RWPE2 (cell line): ENCODE measurements at regions not wholly inside any gene's neighbourhood (a gene's known extent, or its start where the extent isn't known, plus 50 kb on each side); places are given as distances from the start of the nearest gene placed in this dataset.

Experiments
- ATAC-seq: fragments of 200-7000 bp; cut with Tn5 transposase; 3 replicates; pipeline ENCODE4 v1.9.1; 2021; ENCODE audit warnings: low read depth
- DNase-seq: peaks from one replicate; pipeline ENCODE4 v3.0.0-alpha.2; 2020; ENCODE audit warnings: low spot score
- H3K27ac ChIP-seq: fragments of 450-650 bp; 2 replicates; pipeline ENCODE4 v1.5.1; 2017; ENCODE audit warnings: mild to moderate bottlenecking; ENCODE audit not compliant: poor library complexity, severe bottlenecking
- H3K27me3 ChIP-seq: fragments of 250-450 bp; sonication (Bioruptor Pico); 2 replicates; pipeline ENCODE4 v1.5.1; 2021; ENCODE audit warnings: mild to moderate bottlenecking, moderate library complexity; ENCODE audit not compliant: insufficient read depth, poor library complexity, severe bottlenecking
- H3K36me3 ChIP-seq: fragments of 250-450 bp; sonication (Bioruptor Pico); 2 replicates; pipeline ENCODE4 v1.5.1; 2020; ENCODE audit warnings: low read depth, mild to moderate bottlenecking, moderate library complexity
- H3K4me1 ChIP-seq: fragments of 250-450 bp; sonication (Bioruptor Pico); 2 replicates; pipeline ENCODE4 v1.5.1; 2021; ENCODE audit warnings: mild to moderate bottlenecking, moderate library complexity; ENCODE audit not compliant: insufficient read depth, poor library complexity, severe bottlenecking
- H3K4me3 ChIP-seq: fragments of 250-450 bp; sonication (Bioruptor Pico); 2 replicates; pipeline ENCODE4 v1.5.1; 2021; ENCODE audit warnings: mild to moderate bottlenecking, moderate library complexity; ENCODE audit not compliant: severe bottlenecking
- H3K9me3 ChIP-seq: fragments of 250-450 bp; sonication (Bioruptor Pico); 2 replicates; pipeline ENCODE4 v1.5.1; 2021; ENCODE audit warnings: mild to moderate bottlenecking, moderate library complexity; ENCODE audit not compliant: severe bottlenecking
- CTCF ChIP-seq: fragments of 450-650 bp; IDR thresholded peaks from one replicate; pipeline ENCODE4 v1.5.1; 2017; ENCODE audit warnings: mild to moderate bottlenecking, moderate library complexity; ENCODE audit not compliant: poor library complexity, severe bottlenecking

- no peak for DNase-seq
- Histone ChIP-seq H3K9me3 (no peaks in the 10 kb centered on the region), H3K36me3 (no peaks in the 10 kb centered on the region), H3K4me3 (no peak overlapping the region), H3K4me1 (peaks cover 13% of the 10 kb centered on the region), H3K27me3 (no peaks in the 10 kb centered on the region), H3K27ac (peak overlapping the region; percentile 88)
- no peak for TF ChIP-seq CTCF
- no peak for ATAC-seq
Measured at GRCh38 chr5:73322437-73323076, 126.0 kb downstream of the FOXD1 start.

- H3K4me3 ChIP-seq, result no peak overlapping the region
- DNase-seq (no peak), ATAC-seq (peak; percentile 99)
- H3K27me3 ChIP-seq, result no peaks in the 10 kb centered on the region
- peak overlapping the region; percentile 88 for H3K27ac ChIP-seq
- peaks cover 13% of the 10 kb centered on the region for H3K4me1 ChIP-seq
- no peaks in the 10 kb centered on the region for H3K9me3 ChIP-seq
- no peak for TF ChIP-seq CTCF
- H3K36me3 ChIP-seq, result no peaks in the 10 kb centered on the region
Measured at GRCh38 chr5:73321757-73322436, 126.7 kb downstream of the FOXD1 start.

GRCh38 chr5:73319036-73319435, 129.5 kb downstream of the FOXD1 start:
- Histone ChIP-seq H3K27ac (no peak overlapping the region), H3K4me1 (peaks cover 13% of the 10 kb centered on the region), H3K27me3 (no peaks in the 10 kb centered on the region), H3K4me3 (no peak overlapping the region), H3K36me3 (no peaks in the 10 kb centered on the region), H3K9me3 (no peaks in the 10 kb centered on the region)
- no peak for ATAC-seq
- DNase-seq, result no peak
- no peak for TF ChIP-seq CTCF

- DNase-seq (no peak), ATAC-seq (no peak)
- H3K4me1 ChIP-seq, result peaks cover 13% of the 10 kb centered on the region
- H3K9me3 ChIP-seq, result no peaks in the 10 kb centered on the region
- TF ChIP-seq CTCF, result no peak
- H3K4me3 ChIP-seq, result no peak overlapping the region
- no peaks in the 10 kb centered on the region for H3K36me3 ChIP-seq
- H3K27ac ChIP-seq, result no peak overlapping the region
- no peaks in the 10 kb centered on the region for H3K27me3 ChIP-seq
Measured at GRCh38 chr5:73318308-73318719, 130.3 kb downstream of the FOXD1 start.

GRCh38 chr5:73317523-73317922, 131.1 kb downstream of the FOXD1 start:
- no peaks in the 10 kb centered on the region for H3K27me3 ChIP-seq
- no peak overlapping the region for H3K4me3 ChIP-seq
- DNase-seq, result no peak
- no peak for TF ChIP-seq CTCF
- ATAC-seq, result no peak
- peaks cover 13% of the 10 kb centered on the region for H3K4me1 ChIP-seq
- no peaks in the 10 kb centered on the region for H3K9me3 ChIP-seq
- H3K27ac ChIP-seq, result no peak overlapping the region
- H3K36me3 ChIP-seq, result no peaks in the 10 kb centered on the region
